HepG2 (cell line): ENCODE measurements at regions not wholly inside any gene's neighbourhood (a gene's known extent, or its start where the extent isn't known, plus 50 kb on each side); places are given as distances from the start of the nearest gene placed in this dataset.

Source experiments
- KLF15 ChIP-seq: sonication (generic); formaldehyde crosslinking; IDR thresholded peaks from 2 replicates; pipeline ENCODE4 v1.8.1; 2023; ENCODE audit warnings: borderline replicate concordance, mild to moderate bottlenecking, inconsistent platforms, missing genetic modification reagents, mixed read lengths
- NFE2L1 ChIP-seq: sonication (generic); formaldehyde crosslinking; IDR thresholded peaks from 2 replicates; pipeline ENCODE4 v1.4.0; 2020; ENCODE audit warnings: missing genetic modification reagents, mild to moderate bottlenecking, borderline replicate concordance
- ZBED4 ChIP-seq: sonication (generic); formaldehyde crosslinking; IDR thresholded peaks from 2 replicates; pipeline ENCODE4 v1.4.0; 2020; ENCODE audit warnings: missing genetic modification reagents, borderline replicate concordance
- ZNF678 ChIP-seq: sonication (generic); formaldehyde crosslinking; IDR thresholded peaks from 2 replicates; pipeline ENCODE4 v1.4.0; 2020; ENCODE audit warnings: mild to moderate bottlenecking, missing genetic modification reagents
- ZNF709 ChIP-seq: sonication (generic); formaldehyde crosslinking; IDR thresholded peaks from 2 replicates; pipeline ENCODE4 v1.5.0; 2020; ENCODE audit warnings: mild to moderate bottlenecking, missing genetic modification reagents
- ZSCAN21 ChIP-seq: sonication (generic); formaldehyde crosslinking; IDR thresholded peaks from 2 replicates; pipeline ENCODE4 v1.8.0; 2022; ENCODE audit warnings: mild to moderate bottlenecking, missing genetic modification reagents, moderate library complexity, borderline replicate concordance
- TF ChIP-seq, protein P1 (sequence below): sonication (generic); formaldehyde crosslinking; IDR thresholded peaks from 2 replicates; pipeline ENCODE4 v1.4.0; 2020; ENCODE audit warnings: missing genetic modification reagents, borderline replicate concordance

DNA sequence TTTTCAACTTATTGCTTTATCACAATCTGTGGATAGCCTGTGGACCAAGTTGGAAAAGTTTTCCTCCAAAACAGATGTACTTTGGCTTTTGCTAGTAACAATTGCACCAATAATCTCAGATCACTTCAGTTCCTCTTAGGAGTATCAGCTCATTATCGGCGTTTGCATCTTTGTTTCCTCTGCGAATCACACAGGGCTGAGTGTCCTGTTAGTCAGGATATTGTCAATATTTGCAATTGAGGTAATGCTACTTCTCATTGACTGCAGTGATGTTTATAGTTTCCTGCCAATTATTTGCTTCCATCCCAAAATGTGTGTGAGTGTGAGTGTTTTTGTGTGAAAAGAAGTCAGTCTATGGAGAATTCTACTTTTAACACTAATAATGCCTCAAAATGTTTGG, 545.0 kb downstream of the SI start (continued):
- no peak for TF ChIP-seq ZBED4 (CRISPR knock-in tag)
- TF ChIP-seq, protein P1, sequence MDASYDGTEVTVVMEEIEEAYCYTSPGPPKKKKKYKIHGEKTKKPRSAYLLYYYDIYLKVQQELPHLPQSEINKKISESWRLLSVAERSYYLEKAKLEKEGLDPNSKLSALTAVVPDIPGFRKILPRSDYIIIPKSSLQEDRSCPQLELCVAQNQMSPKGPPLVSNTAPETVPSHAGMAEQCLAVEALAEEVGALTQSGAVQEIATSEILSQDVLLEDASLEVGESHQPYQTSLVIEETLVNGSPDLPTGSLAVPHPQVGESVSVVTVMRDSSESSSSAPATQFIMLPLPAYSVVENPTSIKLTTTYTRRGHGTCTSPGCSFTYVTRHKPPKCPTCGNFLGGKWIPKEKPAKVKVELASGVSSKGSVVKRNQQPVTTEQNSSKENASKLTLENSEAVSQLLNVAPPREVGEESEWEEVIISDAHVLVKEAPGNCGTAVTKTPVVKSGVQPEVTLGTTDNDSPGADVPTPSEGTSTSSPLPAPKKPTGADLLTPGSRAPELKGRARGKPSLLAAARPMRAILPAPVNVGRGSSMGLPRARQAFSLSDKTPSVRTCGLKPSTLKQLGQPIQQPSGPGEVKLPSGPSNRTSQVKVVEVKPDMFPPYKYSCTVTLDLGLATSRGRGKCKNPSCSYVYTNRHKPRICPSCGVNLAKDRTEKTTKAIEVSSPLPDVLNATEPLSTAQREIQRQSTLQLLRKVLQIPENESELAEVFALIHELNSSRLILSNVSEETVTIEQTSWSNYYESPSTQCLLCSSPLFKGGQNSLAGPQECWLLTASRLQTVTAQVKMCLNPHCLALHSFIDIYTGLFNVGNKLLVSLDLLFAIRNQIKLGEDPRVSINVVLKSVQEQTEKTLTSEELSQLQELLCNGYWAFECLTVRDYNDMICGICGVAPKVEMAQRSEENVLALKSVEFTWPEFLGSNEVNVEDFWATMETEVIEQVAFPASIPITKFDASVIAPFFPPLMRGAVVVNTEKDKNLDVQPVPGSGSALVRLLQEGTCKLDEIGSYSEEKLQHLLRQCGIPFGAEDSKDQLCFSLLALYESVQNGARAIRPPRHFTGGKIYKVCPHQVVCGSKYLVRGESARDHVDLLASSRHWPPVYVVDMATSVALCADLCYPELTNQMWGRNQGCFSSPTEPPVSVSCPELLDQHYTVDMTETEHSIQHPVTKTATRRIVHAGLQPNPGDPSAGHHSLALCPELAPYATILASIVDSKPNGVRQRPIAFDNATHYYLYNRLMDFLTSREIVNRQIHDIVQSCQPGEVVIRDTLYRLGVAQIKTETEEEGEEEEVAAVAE (CRISPR knock-in tag): no peak
- TF ChIP-seq ZNF709 (CRISPR knock-in tag): no peak
- TF ChIP-seq ZSCAN21: no peak
- no peak for TF ChIP-seq ZNF678 (CRISPR knock-in tag)
- TF ChIP-seq NFE2L1 (CRISPR knock-in tag): no peak
- TF ChIP-seq KLF15: no peak
